Colonic mucosa (tissue), 4 donors: ENCODE measurements at regions not wholly inside any gene's neighbourhood (a gene's known extent, or its start where the extent isn't known, plus 50 kb on each side); places are given as distances from the start of the nearest gene placed in this dataset.

Source experiments
- DNase-seq: peaks from one replicate; pipeline ENCODE4 v3.0.0-alpha.2; 2020
- H3K27ac ChIP-seq: fragments of 200-600 bp; one replicate; pipeline ENCODE4 v1.8.0; 2021
- H3K27me3 ChIP-seq: fragments of 200-600 bp; one replicate; pipeline ENCODE4 v1.8.0; 2021
- H3K36me3 ChIP-seq: fragments of 200-600 bp; one replicate; pipeline ENCODE4 v1.8.0; 2021
- H3K4me1 ChIP-seq: fragments of 200-600 bp; one replicate; pipeline ENCODE4 v1.8.0; 2021; ENCODE audit warnings: mild to moderate bottlenecking
- H3K4me3 ChIP-seq: fragments of 200-600 bp; one replicate; pipeline ENCODE4 v1.8.0; 2021
- H3K9ac ChIP-seq, 2 donors: one replicate each; pipeline ENCODE4 v1.7.0; 2013; ENCODE audit warnings: control low read depth in 2 of 2, low read depth in 2 of 2, low read length in 2 of 2
- H3K9me3 ChIP-seq: fragments of 200-600 bp; one replicate; pipeline ENCODE4 v1.8.0; 2021
- CTCF ChIP-seq: fragments of 200-600 bp; IDR thresholded peaks from one replicate; pipeline ENCODE4 v1.8.0; 2022; ENCODE audit warnings: antibody characterized with exemption, mild to moderate bottlenecking
- intact Hi-C: fragments of 100-400 bp; cut with DNase I; formaldehyde crosslinking; loops from one replicate; pipeline ENCODE4 v1.14.1; 2022
- donor health status: healthy.
- donor health status: DM: no; HTN: no; CAD: no.
- donor health status: DM: no; HTN: no; CAD: no.

- Histone ChIP-seq H3K9me3 (no peaks in the 10 kb centered on the region), H3K27me3 (no peaks in the 10 kb centered on the region), H3K9ac (no peak overlapping the region), H3K4me3 (no peak overlapping the region), H3K36me3 (no peaks in the 10 kb centered on the region), H3K4me1 (no peaks in the 10 kb centered on the region), H3K27ac (no peak overlapping the region)
- no peak for TF ChIP-seq CTCF
- intact Hi-C loops = no loop called here
- no peak for DNase-seq
These were observed 124.3 kb downstream of the PTPRS start for GRCh38 chr19:5216141-5216847.

GRCh38 chr19:5215431-5215830 lies 125.2 kb downstream of the PTPRS start:
- H3K4me3 ChIP-seq = no peak overlapping the region
- no peak overlapping the region for H3K9ac ChIP-seq
- no peak for TF ChIP-seq CTCF
- no peaks in the 10 kb centered on the region for H3K36me3 ChIP-seq
- H3K9me3 ChIP-seq = no peaks in the 10 kb centered on the region
- intact Hi-C loops = no loop called here
- no peak overlapping the region for H3K27ac ChIP-seq
- no peaks in the 10 kb centered on the region for H3K4me1 ChIP-seq
- no peak for DNase-seq
- no peaks in the 10 kb centered on the region for H3K27me3 ChIP-seq

DNA sequence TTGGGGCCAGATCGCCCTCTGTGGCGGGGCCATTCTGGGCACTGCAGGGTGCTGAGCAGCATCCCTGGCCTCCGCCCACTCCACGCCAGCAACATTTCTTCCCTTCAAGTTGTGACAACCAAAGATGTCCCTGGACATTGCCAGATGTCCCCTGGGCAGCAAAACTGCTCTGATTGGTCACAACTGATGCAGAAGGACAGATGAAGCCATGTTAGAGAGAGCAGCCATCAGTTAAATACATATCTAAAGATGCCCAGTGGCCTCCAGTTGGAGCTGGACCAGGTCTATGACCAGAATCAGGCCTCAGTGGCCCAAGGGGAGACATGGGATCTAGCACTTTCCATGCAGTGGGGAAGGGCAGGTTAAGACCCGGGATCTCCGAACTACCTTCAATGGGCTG lies 125.7 kb downstream of the PTPRS start:
- DNase-seq = no peak
- intact Hi-C loops = no loop called here

GRCh38 chr19:5214371-5214770 lies 126.2 kb downstream of the PTPRS start:
- intact Hi-C loops = no loop called here
- TF ChIP-seq CTCF = no peak
- H3K27ac ChIP-seq = no peak overlapping the region
- no peaks in the 10 kb centered on the region for H3K9me3 ChIP-seq
- no peak overlapping the region for H3K4me3 ChIP-seq
- no peaks in the 10 kb centered on the region for H3K36me3 ChIP-seq
- no peaks in the 10 kb centered on the region for H3K27me3 ChIP-seq
- no peak overlapping the region for H3K9ac ChIP-seq
- H3K4me1 ChIP-seq = no peaks in the 10 kb centered on the region
- DNase-seq = no peak

More for the DNA sequence above, 125.7 kb downstream of the PTPRS start:
- Histone ChIP-seq H3K9ac (no peak overlapping the region), H3K27me3 (no peaks in the 10 kb centered on the region), H3K27ac (no peak overlapping the region), H3K4me1 (no peaks in the 10 kb centered on the region), H3K36me3 (no peaks in the 10 kb centered on the region), H3K9me3 (no peaks in the 10 kb centered on the region), H3K4me3 (no peak overlapping the region)
- no peak for TF ChIP-seq CTCF

- no peaks in the 10 kb centered on the region for H3K4me1 ChIP-seq
- no peak for DNase-seq
- no peaks in the 10 kb centered on the region for H3K36me3 ChIP-seq
- intact Hi-C loops = no loop called here
- no peak overlapping the region for H3K27ac ChIP-seq
- no peak overlapping the region for H3K9ac ChIP-seq
- H3K9me3 ChIP-seq = no peaks in the 10 kb centered on the region
- no peak overlapping the region for H3K4me3 ChIP-seq
- H3K27me3 ChIP-seq = no peaks in the 10 kb centered on the region
- no peak for TF ChIP-seq CTCF
These were observed 126.9 kb downstream of the PTPRS start for GRCh38 chr19:5213667-5214066.
